ENCODE measurements at regions not wholly inside any gene's neighbourhood (a gene's known extent, or its start where the extent isn't known, plus 50 kb on each side); places are given as distances from the start of the nearest gene placed in this dataset.

DNA sequence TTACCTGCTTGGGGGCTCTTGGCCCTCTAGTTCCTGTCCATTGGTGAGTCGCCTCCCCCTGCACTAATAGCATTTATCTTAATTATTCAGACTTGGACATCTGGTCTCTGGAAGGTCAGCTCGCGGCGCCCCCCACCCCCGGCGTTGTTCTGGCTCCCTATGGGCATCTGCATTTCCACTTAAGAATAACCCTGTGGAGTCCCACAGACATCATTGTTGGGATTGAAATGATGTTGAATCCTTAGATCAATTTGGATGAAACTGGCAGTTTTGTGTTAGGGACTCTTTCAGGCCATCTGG, 313.8 kb upstream of the HS6ST1 start:
- Mint-ChIP-seq H3K36me3 (ENCODE audit: low read depth) (no peaks in the 10 kb centered on the region), H3K27ac (no peak overlapping the region), H3K9me3 (no peaks in the 10 kb centered on the region), H3K4me1 (ENCODE audit: low read depth) (no peaks in the 10 kb centered on the region), H3K27me3 (no peaks in the 10 kb centered on the region), H3K4me3 (no peak overlapping the region)
- Histone ChIP-seq H3K4me1 (ENCODE audit: insufficient read depth, low read length) (no peaks in the 10 kb centered on the region), H3K27ac (ENCODE audit: low read depth in 1 of 2, low read length in 2 of 2) (no peak overlapping the region), H3K36me3 (ENCODE audit: insufficient read depth, low read length) (no peaks in the 10 kb centered on the region), H3K9me3 (ENCODE audit: control insufficient read depth in 1 of 2, insufficient read depth in 1 of 2, low read length in 2 of 2) (no peaks in the 10 kb centered on the region), H3K4me3 (ENCODE audit: low read length) (no peak overlapping the region), H3K27me3 (ENCODE audit: control insufficient read depth in 1 of 2, insufficient read depth in 2 of 2, low read length in 2 of 2) (no peaks in the 10 kb centered on the region)
- ChIA-PET POLR2A (no interaction called here), CTCF (no interaction called here)
- TF ChIP-seq, protein P1, sequence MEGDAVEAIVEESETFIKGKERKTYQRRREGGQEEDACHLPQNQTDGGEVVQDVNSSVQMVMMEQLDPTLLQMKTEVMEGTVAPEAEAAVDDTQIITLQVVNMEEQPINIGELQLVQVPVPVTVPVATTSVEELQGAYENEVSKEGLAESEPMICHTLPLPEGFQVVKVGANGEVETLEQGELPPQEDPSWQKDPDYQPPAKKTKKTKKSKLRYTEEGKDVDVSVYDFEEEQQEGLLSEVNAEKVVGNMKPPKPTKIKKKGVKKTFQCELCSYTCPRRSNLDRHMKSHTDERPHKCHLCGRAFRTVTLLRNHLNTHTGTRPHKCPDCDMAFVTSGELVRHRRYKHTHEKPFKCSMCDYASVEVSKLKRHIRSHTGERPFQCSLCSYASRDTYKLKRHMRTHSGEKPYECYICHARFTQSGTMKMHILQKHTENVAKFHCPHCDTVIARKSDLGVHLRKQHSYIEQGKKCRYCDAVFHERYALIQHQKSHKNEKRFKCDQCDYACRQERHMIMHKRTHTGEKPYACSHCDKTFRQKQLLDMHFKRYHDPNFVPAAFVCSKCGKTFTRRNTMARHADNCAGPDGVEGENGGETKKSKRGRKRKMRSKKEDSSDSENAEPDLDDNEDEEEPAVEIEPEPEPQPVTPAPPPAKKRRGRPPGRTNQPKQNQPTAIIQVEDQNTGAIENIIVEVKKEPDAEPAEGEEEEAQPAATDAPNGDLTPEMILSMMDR (IDR thresholded peaks at IDR 0.05) = no peak
- ATAC-seq (ENCODE audit: poor library complexity) = no peak
- intact Hi-C loops (cut with DNase I, micrococcal nuclease) = no loop called here
- no peak for DNase-seq

DNA sequence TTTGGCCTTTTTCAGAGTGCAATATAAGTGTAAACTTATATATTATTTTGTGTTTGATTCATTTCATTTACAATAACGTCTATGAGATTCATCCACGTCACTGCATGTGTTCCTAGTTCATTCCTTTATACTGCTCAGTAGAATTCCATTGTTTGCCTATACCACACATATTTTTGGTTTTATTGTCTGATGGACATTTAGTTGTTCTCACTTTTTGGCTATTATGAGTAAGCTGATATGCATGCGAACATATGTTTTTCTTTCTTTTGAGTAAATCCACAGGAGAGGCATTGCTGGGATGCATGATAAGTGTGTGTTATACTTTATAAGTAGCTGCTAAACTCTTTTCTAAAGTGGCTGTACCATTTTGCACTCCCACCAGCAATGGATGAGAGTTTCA, 314.8 kb upstream of the HS6ST1 start:
- no peaks in the 10 kb centered on the region for H3K36me3 Mint-ChIP-seq (ENCODE audit: low read depth)
- Histone ChIP-seq H3K27me3 (ENCODE audit: control insufficient read depth in 1 of 2, insufficient read depth in 2 of 2, low read length in 2 of 2) (no peaks in the 10 kb centered on the region), H3K4me3 (ENCODE audit: low read length) (no peak overlapping the region), H3K27ac (ENCODE audit: low read depth in 1 of 2, low read length in 2 of 2) (no peak overlapping the region), H3K9me3 (ENCODE audit: control insufficient read depth in 1 of 2, insufficient read depth in 1 of 2, low read length in 2 of 2) (no peaks in the 10 kb centered on the region), H3K4me1 (ENCODE audit: insufficient read depth, low read length) (no peaks in the 10 kb centered on the region), H3K36me3 (ENCODE audit: insufficient read depth, low read length) (no peaks in the 10 kb centered on the region)
- DNase-seq = no peak
- ChIA-PET CTCF (no interaction called here), POLR2A (no interaction called here)
- no peak overlapping the region for H3K4me3 Mint-ChIP-seq
- no peaks in the 10 kb centered on the region for H3K9me3 Mint-ChIP-seq
- no peak overlapping the region for H3K27ac Mint-ChIP-seq
- H3K4me1 Mint-ChIP-seq (ENCODE audit: low read depth) = no peaks in the 10 kb centered on the region
- no peak for ATAC-seq (ENCODE audit: poor library complexity)
- intact Hi-C loops (cut with DNase I, micrococcal nuclease) = no loop called here
- H3K27me3 Mint-ChIP-seq = no peaks in the 10 kb centered on the region
- TF ChIP-seq, protein P1 (IDR thresholded peaks at IDR 0.05) = no peak

DNA sequence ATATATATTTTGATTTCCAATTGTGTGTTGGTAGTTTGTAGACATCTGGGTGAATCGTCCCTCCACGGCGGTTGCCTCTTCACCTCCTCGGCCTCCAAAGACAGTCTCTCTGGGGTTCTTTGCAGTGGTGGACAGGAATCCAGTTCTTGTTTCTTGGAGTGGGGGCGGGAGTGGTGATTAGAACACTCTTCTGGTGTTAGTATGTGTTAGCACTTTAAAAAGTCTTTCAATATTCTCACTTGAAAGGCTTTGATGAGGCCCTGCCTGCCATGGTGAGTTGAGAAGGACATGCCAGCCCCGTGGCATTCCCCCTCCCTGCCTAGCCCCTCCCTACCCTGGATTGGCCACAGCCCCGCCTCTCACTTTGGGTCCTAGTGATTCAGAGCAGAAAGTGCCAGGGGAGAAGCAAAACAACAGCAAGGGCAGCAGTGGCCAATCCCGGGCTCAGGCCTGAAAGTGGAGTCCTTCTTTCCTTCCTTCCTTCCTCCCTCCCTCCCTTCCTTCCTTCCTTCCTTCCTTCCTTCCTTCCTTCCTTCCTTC, 316.8 kb upstream of the HS6ST1 start:
- Histone ChIP-seq H3K4me1 (ENCODE audit: insufficient read depth, low read length) (no peaks in the 10 kb centered on the region), H3K4me3 (ENCODE audit: low read length) (no peak overlapping the region), H3K36me3 (ENCODE audit: insufficient read depth, low read length) (no peaks in the 10 kb centered on the region), H3K27ac (ENCODE audit: low read depth in 1 of 2, low read length in 2 of 2) (no peak overlapping the region), H3K9me3 (ENCODE audit: control insufficient read depth in 1 of 2, insufficient read depth in 1 of 2, low read length in 2 of 2) (no peaks in the 10 kb centered on the region), H3K27me3 (ENCODE audit: control insufficient read depth in 1 of 2, insufficient read depth in 2 of 2, low read length in 2 of 2) (peaks cover 0 to 4% of the 10 kb centered on the region in 2 experiments)
- Mint-ChIP-seq H3K4me1 (ENCODE audit: low read depth) (no peaks in the 10 kb centered on the region), H3K4me3 (no peak overlapping the region), H3K36me3 (ENCODE audit: low read depth) (no peaks in the 10 kb centered on the region), H3K27me3 (no peaks in the 10 kb centered on the region), H3K27ac (no peak overlapping the region), H3K9me3 (no peaks in the 10 kb centered on the region)
- POLR2A ChIA-PET = no interaction called here
- CTCF ChIA-PET = no interaction called here
- intact Hi-C loops (cut with DNase I, micrococcal nuclease) = no loop called here
- no peak for ATAC-seq (ENCODE audit: poor library complexity)
- TF ChIP-seq, protein P1 (IDR thresholded peaks at IDR 0.05) = no peak
- peak in 1 of 14 experiments; percentile 10 for DNase-seq

Measured in CD4-positive, alpha-beta T cell (primary cell).